ENCODE measurements at regions not wholly inside any gene's neighbourhood (a gene's known extent, or its start where the extent isn't known, plus 50 kb on each side); places are given as distances from the start of the nearest gene placed in this dataset.

GRCh38 chr10:33546031-33546430 lies 211.6 kb upstream of the NRP1 start:
- TF ChIP-seq POLR2A (IDR thresholded peaks at IDR 0.05): no peak
- TF ChIP-seq, protein P1, sequence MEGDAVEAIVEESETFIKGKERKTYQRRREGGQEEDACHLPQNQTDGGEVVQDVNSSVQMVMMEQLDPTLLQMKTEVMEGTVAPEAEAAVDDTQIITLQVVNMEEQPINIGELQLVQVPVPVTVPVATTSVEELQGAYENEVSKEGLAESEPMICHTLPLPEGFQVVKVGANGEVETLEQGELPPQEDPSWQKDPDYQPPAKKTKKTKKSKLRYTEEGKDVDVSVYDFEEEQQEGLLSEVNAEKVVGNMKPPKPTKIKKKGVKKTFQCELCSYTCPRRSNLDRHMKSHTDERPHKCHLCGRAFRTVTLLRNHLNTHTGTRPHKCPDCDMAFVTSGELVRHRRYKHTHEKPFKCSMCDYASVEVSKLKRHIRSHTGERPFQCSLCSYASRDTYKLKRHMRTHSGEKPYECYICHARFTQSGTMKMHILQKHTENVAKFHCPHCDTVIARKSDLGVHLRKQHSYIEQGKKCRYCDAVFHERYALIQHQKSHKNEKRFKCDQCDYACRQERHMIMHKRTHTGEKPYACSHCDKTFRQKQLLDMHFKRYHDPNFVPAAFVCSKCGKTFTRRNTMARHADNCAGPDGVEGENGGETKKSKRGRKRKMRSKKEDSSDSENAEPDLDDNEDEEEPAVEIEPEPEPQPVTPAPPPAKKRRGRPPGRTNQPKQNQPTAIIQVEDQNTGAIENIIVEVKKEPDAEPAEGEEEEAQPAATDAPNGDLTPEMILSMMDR (IDR thresholded peaks at IDR 0.05): no peak
